ENCODE measurements at regions not wholly inside any gene's neighbourhood (a gene's known extent, or its start where the extent isn't known, plus 50 kb on each side); places are given as distances from the start of the nearest gene placed in this dataset.

GRCh38 chr5:108436696-108437095 is 54.8 kb upstream of the FBXL17 start:
- no peak for DNase-seq

GRCh38 chr5:108433600-108433999 is 51.7 kb upstream of the FBXL17 start:
- no peak for DNase-seq

- DNase-seq, result no peak
These were observed 50.1 kb upstream of the FBXL17 start for GRCh38 chr5:108432024-108432423.
